Activated CD8-positive, alpha-beta T cell treated with anti-CD3 and anti-CD28 coated beads for 36 hours (primary cell): ENCODE measurements at regions not wholly inside any gene's neighbourhood (a gene's known extent, or its start where the extent isn't known, plus 50 kb on each side); places are given as distances from the start of the nearest gene placed in this dataset.

Source experiments
- ATAC-seq: fragments of 200-7000 bp; cut with Tn5 transposase; one replicate; pipeline ENCODE4 v1.10.0; 2021; ENCODE audit warnings: mild to moderate bottlenecking, moderate library complexity
- CTCF ChIA-PET: fragments of 350-600 bp; sonication (Branson Sonifier 250); formaldehyde crosslinking; loops from one replicate; lab custom pipeline; 2021; ENCODE audit warnings: antibody characterized with exemption; lab: Charles Lee
- POLR2A ChIA-PET: fragments of 350-600 bp; sonication (Branson Sonifier 250); formaldehyde crosslinking; loops from one replicate; lab custom pipeline; 2021; ENCODE audit warnings: antibody characterized with exemption; lab: Charles Lee
- DNase-seq: peaks from one replicate; pipeline ENCODE4 v3.0.0-alpha.2; 2020
- H3K27ac Mint-ChIP-seq: one replicate; pipeline ENCODE4 v1.8.0; 2021; ENCODE audit warnings: mild to moderate bottlenecking, mixed read lengths
- H3K27me3 Mint-ChIP-seq: one replicate; pipeline ENCODE4 v1.8.0; 2021; ENCODE audit warnings: mixed read lengths
- H3K36me3 Mint-ChIP-seq: one replicate; pipeline ENCODE4 v1.8.0; 2021; ENCODE audit warnings: low read depth, mixed read lengths
- H3K4me1 Mint-ChIP-seq: one replicate; pipeline ENCODE4 v1.8.0; 2021; ENCODE audit warnings: low read depth, mixed read lengths
- H3K4me3 Mint-ChIP-seq: one replicate; pipeline ENCODE4 v1.8.0; 2021; ENCODE audit warnings: mild to moderate bottlenecking, moderate library complexity, mixed read lengths
- H3K9me3 Mint-ChIP-seq: one replicate; pipeline ENCODE4 v1.8.0; 2021; ENCODE audit warnings: mixed read lengths
- intact Hi-C: fragments of 100-400 bp; cut with micrococcal nuclease; formaldehyde crosslinking; loops from one replicate; pipeline ENCODE4 v1.10.0; 2022
- TF ChIP-seq, protein P1 (sequence below): fragments of 200-600 bp; IDR thresholded peaks from one replicate; pipeline ENCODE4 v1.8.0; 2022; ENCODE audit warnings: antibody characterized with exemption, mild to moderate bottlenecking

DNA sequence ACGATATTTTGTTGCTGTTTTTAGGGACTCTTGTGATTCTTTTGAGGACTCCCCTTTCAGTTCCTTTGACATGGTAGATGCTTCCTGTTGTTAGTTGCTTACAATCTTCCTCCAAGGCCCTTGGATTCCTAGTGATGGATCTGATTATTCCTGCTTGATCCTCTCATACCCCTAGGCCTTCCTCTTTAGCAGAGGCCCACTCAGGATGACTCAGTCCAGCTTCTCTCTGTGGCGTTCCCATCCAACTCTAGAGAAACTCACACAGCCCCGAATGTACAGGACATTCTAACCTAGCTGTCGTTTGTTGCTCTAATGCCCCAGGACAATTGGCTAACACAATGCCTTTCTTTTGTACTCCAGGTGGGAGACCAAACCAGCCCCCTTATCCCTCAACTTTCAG lies 191.4 kb downstream of the POSTN start:
- intact Hi-C loops = no loop called here
- Mint-ChIP-seq H3K27me3 (no peaks in the 10 kb centered on the region), H3K27ac (no peak overlapping the region), H3K36me3 (no peaks in the 10 kb centered on the region), H3K4me1 (no peaks in the 10 kb centered on the region), H3K9me3 (no peaks in the 10 kb centered on the region), H3K4me3 (no peak overlapping the region)
- POLR2A ChIA-PET = no interaction called here
- TF ChIP-seq, protein P1, sequence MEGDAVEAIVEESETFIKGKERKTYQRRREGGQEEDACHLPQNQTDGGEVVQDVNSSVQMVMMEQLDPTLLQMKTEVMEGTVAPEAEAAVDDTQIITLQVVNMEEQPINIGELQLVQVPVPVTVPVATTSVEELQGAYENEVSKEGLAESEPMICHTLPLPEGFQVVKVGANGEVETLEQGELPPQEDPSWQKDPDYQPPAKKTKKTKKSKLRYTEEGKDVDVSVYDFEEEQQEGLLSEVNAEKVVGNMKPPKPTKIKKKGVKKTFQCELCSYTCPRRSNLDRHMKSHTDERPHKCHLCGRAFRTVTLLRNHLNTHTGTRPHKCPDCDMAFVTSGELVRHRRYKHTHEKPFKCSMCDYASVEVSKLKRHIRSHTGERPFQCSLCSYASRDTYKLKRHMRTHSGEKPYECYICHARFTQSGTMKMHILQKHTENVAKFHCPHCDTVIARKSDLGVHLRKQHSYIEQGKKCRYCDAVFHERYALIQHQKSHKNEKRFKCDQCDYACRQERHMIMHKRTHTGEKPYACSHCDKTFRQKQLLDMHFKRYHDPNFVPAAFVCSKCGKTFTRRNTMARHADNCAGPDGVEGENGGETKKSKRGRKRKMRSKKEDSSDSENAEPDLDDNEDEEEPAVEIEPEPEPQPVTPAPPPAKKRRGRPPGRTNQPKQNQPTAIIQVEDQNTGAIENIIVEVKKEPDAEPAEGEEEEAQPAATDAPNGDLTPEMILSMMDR = no peak
- DNase-seq = no peak
- CTCF ChIA-PET = no interaction called here
- no peak for ATAC-seq

- ChIA-PET POLR2A (no interaction called here), CTCF (no interaction called here)
- H3K27me3 Mint-ChIP-seq = no peaks in the 10 kb centered on the region
- intact Hi-C loops = no loop called here
- ATAC-seq (no peak), DNase-seq (no peak)
- H3K4me3 Mint-ChIP-seq = no peak overlapping the region
- no peak overlapping the region for H3K27ac Mint-ChIP-seq
- no peaks in the 10 kb centered on the region for H3K36me3 Mint-ChIP-seq
- TF ChIP-seq, protein P1 = no peak
- H3K9me3 Mint-ChIP-seq = no peaks in the 10 kb centered on the region
- no peaks in the 10 kb centered on the region for H3K4me1 Mint-ChIP-seq
Measured at GRCh38 chr13:37406031-37406430, 192.5 kb downstream of the POSTN start.

DNA sequence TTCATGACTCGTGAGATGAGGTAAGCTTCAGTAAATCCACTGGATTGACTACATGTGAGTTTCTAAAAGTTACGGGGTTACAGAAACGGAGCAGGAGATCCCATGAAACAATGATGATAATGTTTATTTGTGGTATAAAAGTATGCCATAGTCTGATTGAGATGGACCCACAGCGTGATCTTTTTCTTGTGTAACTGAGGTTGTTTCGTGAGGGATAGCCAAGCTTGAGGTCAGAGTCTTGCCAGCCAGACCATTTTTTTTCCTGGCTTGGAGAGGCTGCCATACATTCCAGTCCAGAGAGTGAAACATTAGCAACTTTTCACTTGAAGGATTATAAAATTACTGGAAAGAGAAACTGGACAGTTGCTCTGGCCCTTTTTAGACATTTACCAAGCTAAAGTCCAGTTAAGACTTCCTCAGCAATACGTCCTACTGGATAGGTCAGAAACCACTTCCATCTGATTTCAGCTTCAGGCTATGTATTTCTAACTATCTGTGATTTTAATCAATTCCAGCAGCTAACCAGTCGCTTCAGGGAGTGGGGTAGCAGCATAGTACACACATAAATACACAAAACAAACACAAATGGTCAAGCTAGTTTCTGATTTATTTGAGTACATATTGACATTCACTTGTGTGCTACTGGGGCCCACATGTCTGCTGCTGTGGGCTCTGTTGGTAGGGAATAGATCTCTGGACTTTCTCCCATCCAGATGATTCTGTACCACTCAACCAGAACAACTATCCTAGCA lies 194.6 kb downstream of the POSTN start:
- Mint-ChIP-seq H3K4me1 (no peaks in the 10 kb centered on the region), H3K27ac (no peak overlapping the region), H3K36me3 (no peaks in the 10 kb centered on the region), H3K4me3 (no peak overlapping the region), H3K9me3 (no peaks in the 10 kb centered on the region), H3K27me3 (no peaks in the 10 kb centered on the region)
- POLR2A ChIA-PET = no interaction called here
- no peak for ATAC-seq
- TF ChIP-seq, protein P1 = no peak
- intact Hi-C loops = no loop called here
- CTCF ChIA-PET = no interaction called here
- no peak for DNase-seq

DNA sequence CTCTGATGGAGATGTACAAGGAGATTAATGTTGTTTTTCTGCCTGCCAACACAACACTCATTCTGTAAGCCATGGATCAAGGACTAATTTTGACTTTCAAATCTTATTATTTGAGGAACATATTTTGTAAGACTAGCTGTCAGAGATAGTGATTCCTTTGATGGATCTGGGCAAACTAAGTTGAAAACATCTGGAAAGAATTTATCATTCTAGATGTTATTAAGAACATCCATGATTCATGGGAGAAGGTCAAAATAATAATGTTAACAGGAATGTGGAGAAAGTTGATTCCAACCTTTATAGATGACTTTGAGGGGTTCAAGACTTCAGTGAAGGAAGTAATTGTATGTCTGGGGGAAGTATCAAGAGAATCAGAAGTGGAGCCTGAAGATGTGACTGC lies 196.8 kb downstream of the POSTN start:
- no peaks in the 10 kb centered on the region for H3K36me3 Mint-ChIP-seq
- no peaks in the 10 kb centered on the region for H3K27me3 Mint-ChIP-seq
- H3K9me3 Mint-ChIP-seq = peaks cover 6% of the 10 kb centered on the region
- ATAC-seq = no peak
- intact Hi-C loops = no loop called here
- POLR2A ChIA-PET = no interaction called here
- CTCF ChIA-PET = no interaction called here
- no peak overlapping the region for H3K4me3 Mint-ChIP-seq
- no peak for DNase-seq
- no peaks in the 10 kb centered on the region for H3K4me1 Mint-ChIP-seq
- no peak overlapping the region for H3K27ac Mint-ChIP-seq
- TF ChIP-seq, protein P1 = no peak

GRCh38 chr13:37397535-37397934 lies 201.0 kb downstream of the POSTN start:
- ChIA-PET CTCF (no interaction called here), POLR2A (no interaction called here)
- intact Hi-C loops = no loop called here
- no peak for ATAC-seq
- TF ChIP-seq, protein P1 = no peak
- Mint-ChIP-seq H3K4me1 (no peaks in the 10 kb centered on the region), H3K4me3 (no peak overlapping the region), H3K27me3 (no peaks in the 10 kb centered on the region), H3K9me3 (peaks cover 6% of the 10 kb centered on the region), H3K27ac (no peak overlapping the region), H3K36me3 (no peaks in the 10 kb centered on the region)
- DNase-seq = no peak
